ENCODE measurements at regions not wholly inside any gene's neighbourhood (a gene's known extent, or its start where the extent isn't known, plus 50 kb on each side); places are given as distances from the start of the nearest gene placed in this dataset.

GRCh38 chr11:42299780-42300179 is 840.3 kb upstream of the LRRC4C start:
- Mint-ChIP-seq H3K27me3 (ENCODE audit: low read depth) (no peaks in the 10 kb centered on the region), H3K9me3 (no peaks in the 10 kb centered on the region), H3K4me3 (no peak overlapping the region), H3K36me3 (ENCODE audit: low read depth) (no peaks in the 10 kb centered on the region), H3K27ac (ENCODE audit: unreplicated experiment) (no peak overlapping the region), H3K4me1 (no peaks in the 10 kb centered on the region)
- DNase-seq (ENCODE audit: low read depth, low spot score), result no peak
- no peak for TF ChIP-seq CTCF (conservative IDR thresholded peaks at IDR 0.05)

- DNase-seq (ENCODE audit: low read depth, low spot score), result no peak
- no peak for TF ChIP-seq CTCF (conservative IDR thresholded peaks at IDR 0.05)
- Mint-ChIP-seq H3K27me3 (ENCODE audit: low read depth) (no peaks in the 10 kb centered on the region), H3K27ac (ENCODE audit: unreplicated experiment) (no peak overlapping the region), H3K36me3 (ENCODE audit: low read depth) (no peaks in the 10 kb centered on the region), H3K4me3 (no peak overlapping the region), H3K4me1 (no peaks in the 10 kb centered on the region), H3K9me3 (no peaks in the 10 kb centered on the region)
Observed at GRCh38 chr11:42301777-42302176, 842.3 kb upstream of the LRRC4C start.

- no peaks in the 10 kb centered on the region for H3K27me3 Mint-ChIP-seq (ENCODE audit: low read depth)
- no peaks in the 10 kb centered on the region for H3K36me3 Mint-ChIP-seq (ENCODE audit: low read depth)
- TF ChIP-seq CTCF (conservative IDR thresholded peaks at IDR 0.05), result no peak
- no peaks in the 10 kb centered on the region for H3K4me1 Mint-ChIP-seq
- no peak overlapping the region for H3K27ac Mint-ChIP-seq (ENCODE audit: unreplicated experiment)
- H3K9me3 Mint-ChIP-seq, result peaks cover 6% of the 10 kb centered on the region
- DNase-seq (ENCODE audit: low read depth, low spot score), result no peak
- H3K4me3 Mint-ChIP-seq, result no peak overlapping the region
Observed at GRCh38 chr11:42311514-42311913, 852.1 kb upstream of the LRRC4C start.

GRCh38 chr11:42311944-42312343 is 852.5 kb upstream of the LRRC4C start:
- Mint-ChIP-seq H3K27ac (ENCODE audit: unreplicated experiment) (no peak overlapping the region), H3K4me1 (no peaks in the 10 kb centered on the region), H3K4me3 (no peak overlapping the region), H3K36me3 (ENCODE audit: low read depth) (no peaks in the 10 kb centered on the region), H3K27me3 (ENCODE audit: low read depth) (no peaks in the 10 kb centered on the region), H3K9me3 (peaks cover 6% of the 10 kb centered on the region)
- DNase-seq (ENCODE audit: low read depth, low spot score), result no peak
- TF ChIP-seq CTCF (conservative IDR thresholded peaks at IDR 0.05), result no peak

- DNase-seq (ENCODE audit: low read depth, low spot score), result no peak
- Mint-ChIP-seq H3K27me3 (ENCODE audit: low read depth) (no peaks in the 10 kb centered on the region), H3K36me3 (ENCODE audit: low read depth) (no peaks in the 10 kb centered on the region), H3K27ac (ENCODE audit: unreplicated experiment) (no peak overlapping the region), H3K4me1 (no peaks in the 10 kb centered on the region), H3K4me3 (no peak overlapping the region), H3K9me3 (peaks cover 6% of the 10 kb centered on the region)
- no peak for TF ChIP-seq CTCF (conservative IDR thresholded peaks at IDR 0.05)
Observed at GRCh38 chr11:42315267-42315666, 855.8 kb upstream of the LRRC4C start.

- Mint-ChIP-seq H3K4me1 (no peaks in the 10 kb centered on the region), H3K36me3 (ENCODE audit: low read depth) (no peaks in the 10 kb centered on the region), H3K27ac (ENCODE audit: unreplicated experiment) (no peak overlapping the region), H3K27me3 (ENCODE audit: low read depth) (no peaks in the 10 kb centered on the region), H3K9me3 (peaks cover 6% of the 10 kb centered on the region), H3K4me3 (no peak overlapping the region)
- TF ChIP-seq CTCF (conservative IDR thresholded peaks at IDR 0.05), result no peak
- DNase-seq (ENCODE audit: low read depth, low spot score), result no peak
Observed at GRCh38 chr11:42315846-42316245, 856.4 kb upstream of the LRRC4C start.

All from neural crest cell (in vitro differentiated cells).